ENCODE measurements at regions not wholly inside any gene's neighbourhood (a gene's known extent, or its start where the extent isn't known, plus 50 kb on each side); places are given as distances from the start of the nearest gene placed in this dataset.
"Not testable (repeated sequence)": the region's sequence is repeated elsewhere in the genome, so short reads cannot be mapped to it uniquely, and the experiment has no call there.

- DNase-seq (ENCODE audit: low read depth): no peak
- TF ChIP-seq, protein P1, sequence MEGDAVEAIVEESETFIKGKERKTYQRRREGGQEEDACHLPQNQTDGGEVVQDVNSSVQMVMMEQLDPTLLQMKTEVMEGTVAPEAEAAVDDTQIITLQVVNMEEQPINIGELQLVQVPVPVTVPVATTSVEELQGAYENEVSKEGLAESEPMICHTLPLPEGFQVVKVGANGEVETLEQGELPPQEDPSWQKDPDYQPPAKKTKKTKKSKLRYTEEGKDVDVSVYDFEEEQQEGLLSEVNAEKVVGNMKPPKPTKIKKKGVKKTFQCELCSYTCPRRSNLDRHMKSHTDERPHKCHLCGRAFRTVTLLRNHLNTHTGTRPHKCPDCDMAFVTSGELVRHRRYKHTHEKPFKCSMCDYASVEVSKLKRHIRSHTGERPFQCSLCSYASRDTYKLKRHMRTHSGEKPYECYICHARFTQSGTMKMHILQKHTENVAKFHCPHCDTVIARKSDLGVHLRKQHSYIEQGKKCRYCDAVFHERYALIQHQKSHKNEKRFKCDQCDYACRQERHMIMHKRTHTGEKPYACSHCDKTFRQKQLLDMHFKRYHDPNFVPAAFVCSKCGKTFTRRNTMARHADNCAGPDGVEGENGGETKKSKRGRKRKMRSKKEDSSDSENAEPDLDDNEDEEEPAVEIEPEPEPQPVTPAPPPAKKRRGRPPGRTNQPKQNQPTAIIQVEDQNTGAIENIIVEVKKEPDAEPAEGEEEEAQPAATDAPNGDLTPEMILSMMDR (IDR thresholded peaks at IDR 0.05; ENCODE audit: insufficient read depth, low read depth, low read length, missing control alignments): no peak
- no peak overlapping the region for H3K4me3 ChIP-seq (ENCODE audit: low read depth, low read length)
Measured at GRCh38 chr3:110419601-110420000, 652.0 kb upstream of the NECTIN3 start.

GRCh38 chr3:110420158-110420641 lies 651.4 kb upstream of the NECTIN3 start:
- H3K4me3 ChIP-seq (ENCODE audit: low read depth, low read length): no peak overlapping the region
- TF ChIP-seq, protein P1 (IDR thresholded peaks at IDR 0.05; ENCODE audit: insufficient read depth, low read depth, low read length, missing control alignments): no peak
- no peak for DNase-seq (ENCODE audit: low read depth)

DNA sequence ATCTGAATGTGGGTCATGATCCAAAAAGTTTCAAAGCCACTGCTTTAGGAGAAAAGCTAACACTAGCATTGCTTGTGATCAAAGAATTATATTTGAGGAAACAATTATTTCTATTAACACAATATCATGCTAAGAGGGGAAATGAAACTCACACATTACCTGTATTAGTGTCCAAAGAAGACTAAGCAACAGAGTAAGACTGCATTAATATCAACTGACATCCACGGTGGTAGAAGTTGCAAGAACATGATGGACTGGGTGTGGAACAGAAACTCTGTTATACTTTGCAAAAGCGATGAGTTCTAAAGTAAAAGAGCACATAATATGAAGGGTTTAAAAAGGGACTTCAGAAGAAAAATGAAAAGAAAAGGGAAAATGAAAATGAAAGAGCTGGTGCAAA lies 648.3 kb upstream of the NECTIN3 start:
- no peak for DNase-seq (ENCODE audit: low read depth)
- no peak overlapping the region for H3K4me3 ChIP-seq (ENCODE audit: low read depth, low read length)
- TF ChIP-seq, protein P1 (IDR thresholded peaks at IDR 0.05; ENCODE audit: insufficient read depth, low read depth, low read length, missing control alignments): no peak

DNA sequence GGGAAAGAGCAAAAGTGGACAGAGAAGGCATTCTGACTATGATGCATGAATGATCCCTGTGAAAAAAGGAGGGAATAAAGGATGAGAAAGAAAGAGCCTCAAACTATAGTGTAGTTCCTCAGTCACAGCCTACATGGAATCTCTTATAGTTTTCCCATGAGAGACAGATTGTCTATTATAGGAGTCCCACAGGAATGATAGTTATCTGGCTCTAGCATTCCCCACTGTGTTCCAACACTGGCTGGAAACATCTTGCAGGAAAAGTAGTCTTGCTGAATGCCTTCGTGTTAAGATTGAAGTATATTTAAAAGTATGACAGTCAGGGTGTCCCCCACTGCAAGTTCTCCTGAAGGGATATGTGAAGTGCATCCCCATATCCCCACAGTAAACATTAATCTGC lies 641.5 kb upstream of the NECTIN3 start:
- no peak for DNase-seq (ENCODE audit: low read depth)
- TF ChIP-seq, protein P1 (IDR thresholded peaks at IDR 0.05; ENCODE audit: insufficient read depth, low read depth, low read length, missing control alignments): no peak
- H3K4me3 ChIP-seq (ENCODE audit: low read depth, low read length): no peak overlapping the region

DNA sequence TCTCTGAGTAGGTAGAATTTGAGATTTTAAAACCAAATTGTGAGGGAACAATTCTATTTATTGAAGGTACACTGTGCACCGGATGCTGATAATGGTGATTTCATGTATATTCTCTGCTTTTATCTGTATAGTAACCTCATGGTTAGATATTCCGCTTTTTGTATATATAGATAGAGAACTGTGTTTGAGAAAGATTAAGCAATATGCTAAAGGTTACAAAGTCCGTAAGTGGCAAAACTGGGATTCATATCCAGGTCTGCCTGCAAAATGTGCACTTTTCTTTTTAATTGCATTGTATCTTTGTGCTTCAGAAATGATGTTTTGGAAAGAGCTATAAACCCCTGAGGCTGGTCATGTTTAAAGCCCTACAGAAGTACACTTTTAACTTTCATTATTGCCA lies 635.4 kb upstream of the NECTIN3 start:
- no peak overlapping the region for H3K4me3 ChIP-seq (ENCODE audit: low read depth, low read length)
- TF ChIP-seq, protein P1 (IDR thresholded peaks at IDR 0.05; ENCODE audit: insufficient read depth, low read depth, low read length, missing control alignments): no peak
- DNase-seq (ENCODE audit: low read depth): no peak

GRCh38 chr3:110440066-110440653 lies 631.5 kb upstream of the NECTIN3 start:
- not testable (repeated sequence) for H3K4me3 ChIP-seq (ENCODE audit: low read depth, low read length); DNase-seq (ENCODE audit: low read depth)

DNA sequence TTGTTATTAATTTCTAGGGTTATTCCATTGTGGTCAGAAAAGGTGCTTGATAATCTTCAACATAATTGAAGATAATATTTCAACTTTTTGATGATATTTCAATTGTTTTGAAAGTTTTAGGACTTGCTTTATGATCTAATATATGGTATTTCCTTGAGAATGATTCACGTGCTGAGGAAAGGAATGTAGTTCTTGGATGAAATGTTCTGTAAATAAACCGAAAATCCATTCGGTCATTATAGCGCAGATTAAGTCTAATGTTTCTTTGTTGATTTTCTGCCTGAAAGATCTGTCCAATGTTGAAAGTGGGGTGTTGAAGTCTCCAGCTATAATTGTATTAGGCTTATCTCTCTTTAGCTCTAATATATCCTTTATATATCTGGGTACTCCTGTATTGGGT lies 617.5 kb upstream of the NECTIN3 start:
- H3K4me3 ChIP-seq (ENCODE audit: low read depth, low read length): no peak overlapping the region
- DNase-seq (ENCODE audit: low read depth): no peak
- TF ChIP-seq, protein P1 (IDR thresholded peaks at IDR 0.05; ENCODE audit: insufficient read depth, low read depth, low read length, missing control alignments): no peak
